GM18520 (cell line): ENCODE measurements at regions not wholly inside any gene's neighbourhood (a gene's known extent, or its start where the extent isn't known, plus 50 kb on each side); places are given as distances from the start of the nearest gene placed in this dataset.

ENCODE experiments used
- ATAC-seq: cut with Tn5 transposase; IDR thresholded peaks from one replicate; pipeline ENCODE4 v1.9.1; 2021; ENCODE audit not compliant: unreplicated experiment

DNA sequence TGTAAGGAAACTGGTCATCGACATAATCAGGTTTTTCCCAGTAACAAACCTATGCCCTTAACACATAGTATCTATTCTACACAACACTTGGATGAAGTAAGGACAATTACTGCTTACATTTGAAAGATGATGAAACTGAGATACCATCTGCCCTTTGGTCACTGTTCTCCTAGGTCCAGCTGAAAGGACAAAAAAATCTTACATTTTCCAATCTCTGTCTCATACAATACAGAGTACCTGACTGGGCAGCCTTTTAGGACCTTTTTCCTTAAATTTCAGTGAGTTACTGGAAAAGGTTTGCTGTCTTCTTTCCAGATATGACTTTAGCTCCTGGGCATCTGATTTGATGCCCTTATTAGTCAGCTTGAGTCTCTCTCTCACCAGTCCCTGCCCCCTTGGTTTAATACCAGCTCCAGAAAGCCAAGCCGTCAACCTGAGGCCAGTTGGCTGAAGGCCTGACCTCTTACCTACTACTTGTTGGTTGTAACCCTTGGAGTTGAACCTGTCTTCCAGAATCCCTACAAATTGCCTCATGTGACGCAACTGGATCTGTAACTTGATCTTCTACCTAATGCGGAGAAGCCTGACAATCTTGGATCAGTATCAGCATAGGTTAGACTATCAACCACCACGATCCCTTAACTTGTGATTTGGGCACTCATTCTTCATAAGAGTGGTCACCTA lies 355.3 kb upstream of the ZNF385D start:
- ATAC-seq, result no peak

DNA sequence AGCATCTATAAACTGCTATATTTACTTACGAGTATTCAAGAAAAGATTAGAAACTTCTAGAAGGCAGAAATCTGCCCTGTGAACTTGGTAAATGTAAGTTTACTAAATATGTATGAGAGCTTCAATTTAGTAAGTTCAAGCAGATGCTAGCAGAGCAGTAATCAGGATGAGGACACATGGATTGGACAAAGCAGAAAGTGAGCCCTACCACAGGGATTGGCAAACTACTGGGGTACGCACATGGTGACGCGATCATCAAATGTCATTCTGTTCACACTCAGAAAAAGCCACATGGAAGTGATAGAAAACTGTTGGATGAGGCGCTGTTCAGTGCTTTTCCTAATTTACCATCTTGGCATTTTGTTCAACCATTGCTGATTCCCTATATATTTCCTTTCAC lies 360.2 kb upstream of the ZNF385D start:
- ATAC-seq, result no peak

DNA sequence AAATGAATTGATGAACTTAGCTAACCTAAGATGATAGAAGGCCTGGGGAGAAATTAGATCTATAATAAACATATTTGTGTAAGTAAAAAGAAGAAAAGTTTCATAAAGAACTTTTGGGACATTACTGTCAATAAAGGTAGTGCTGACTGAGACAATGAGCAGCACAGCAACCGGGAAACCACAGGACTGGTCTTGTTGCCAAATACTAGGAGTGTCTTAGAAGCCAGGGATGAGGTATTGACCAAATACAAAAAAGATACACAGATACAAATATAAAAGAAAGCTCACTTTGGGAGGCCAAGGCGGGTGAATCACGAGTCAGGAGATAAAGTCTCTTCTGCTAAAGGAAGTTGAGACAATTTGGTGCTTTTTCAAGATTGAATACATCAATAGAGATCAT lies 362.4 kb upstream of the ZNF385D start:
- ATAC-seq, result no peak

DNA sequence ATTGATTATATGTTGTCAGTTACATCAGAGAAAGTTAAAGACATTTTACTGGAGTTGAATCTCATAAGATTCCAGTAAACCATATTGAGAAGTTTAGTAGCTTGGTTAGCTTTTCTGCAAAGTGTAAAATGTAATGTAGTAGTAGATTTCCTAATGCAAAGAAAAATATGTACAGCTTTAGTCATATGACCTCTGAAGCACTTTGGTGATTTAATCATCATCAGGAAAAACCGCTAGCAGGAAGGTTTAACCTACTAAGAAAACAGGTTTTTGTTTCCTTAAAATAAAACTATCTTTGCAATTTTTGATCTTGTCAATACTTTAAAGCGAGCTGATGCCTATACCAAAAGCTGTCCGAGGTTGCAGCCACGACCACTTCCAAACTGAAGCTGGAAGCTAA lies 364.6 kb upstream of the ZNF385D start:
- ATAC-seq, result no peak

DNA sequence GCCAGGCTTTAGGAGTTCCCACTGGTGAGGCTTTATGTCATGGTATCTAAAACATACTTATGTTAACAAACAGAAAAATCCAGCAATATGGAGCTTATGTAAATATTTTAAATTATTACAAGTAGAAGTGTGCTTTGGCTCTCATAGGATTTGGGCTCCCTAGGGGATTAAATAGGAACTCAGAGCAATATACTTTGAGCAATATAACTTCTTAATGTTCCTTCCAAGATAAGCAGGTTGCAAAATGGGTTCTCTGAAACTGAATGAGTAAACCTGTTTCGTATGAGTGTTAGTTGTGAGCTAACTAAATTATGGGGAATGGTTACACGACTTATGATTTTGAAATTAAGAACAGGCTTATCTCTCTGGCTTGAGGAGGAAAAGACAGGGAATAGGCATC lies 366.1 kb upstream of the ZNF385D start:
- ATAC-seq, result no peak

DNA sequence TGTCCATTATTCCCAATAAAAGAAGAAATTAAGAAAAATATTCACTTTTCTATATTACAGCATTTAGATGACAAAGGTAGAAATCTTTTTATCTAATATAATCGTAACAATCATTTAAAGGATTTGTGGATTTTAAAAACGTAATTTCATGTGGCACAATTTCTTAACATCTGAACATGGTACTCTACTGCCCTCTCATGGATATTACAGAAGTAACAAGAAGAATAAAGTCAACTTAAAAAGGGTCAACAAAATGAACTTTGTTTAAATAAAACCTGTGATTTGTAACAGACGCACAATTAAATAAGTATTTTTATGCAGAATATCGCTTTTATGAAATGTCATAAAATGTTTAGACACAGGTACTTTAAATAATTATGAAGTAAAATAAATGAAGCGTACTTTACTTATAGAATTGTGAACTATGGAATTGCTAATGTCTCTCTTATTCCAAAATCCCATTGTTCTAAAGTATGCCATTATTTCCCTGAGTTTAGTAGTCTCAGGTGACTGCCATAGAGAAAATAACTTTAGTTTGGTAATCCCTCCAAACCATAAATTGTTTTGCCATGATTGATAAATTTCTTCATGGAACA lies 366.8 kb upstream of the ZNF385D start:
- ATAC-seq, result no peak

DNA sequence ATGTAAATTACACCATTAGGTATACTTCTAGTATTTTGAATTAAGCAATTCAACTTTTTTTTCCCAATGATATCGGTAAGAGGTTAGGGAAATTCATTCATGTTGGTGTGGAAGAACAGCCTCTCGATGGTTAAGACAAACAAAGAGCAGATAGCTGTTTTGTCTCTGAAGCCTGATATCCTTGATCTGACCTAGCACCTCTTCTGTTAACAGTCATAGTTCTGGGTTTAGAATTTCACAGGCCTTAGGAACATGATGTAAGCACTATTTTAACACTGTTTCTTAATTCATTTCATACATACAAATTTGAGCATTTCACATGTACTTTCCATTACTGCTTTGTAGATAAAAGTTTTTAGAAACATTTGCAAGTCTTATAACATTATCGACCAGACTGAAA lies 367.5 kb upstream of the ZNF385D start:
- ATAC-seq, result no peak

DNA sequence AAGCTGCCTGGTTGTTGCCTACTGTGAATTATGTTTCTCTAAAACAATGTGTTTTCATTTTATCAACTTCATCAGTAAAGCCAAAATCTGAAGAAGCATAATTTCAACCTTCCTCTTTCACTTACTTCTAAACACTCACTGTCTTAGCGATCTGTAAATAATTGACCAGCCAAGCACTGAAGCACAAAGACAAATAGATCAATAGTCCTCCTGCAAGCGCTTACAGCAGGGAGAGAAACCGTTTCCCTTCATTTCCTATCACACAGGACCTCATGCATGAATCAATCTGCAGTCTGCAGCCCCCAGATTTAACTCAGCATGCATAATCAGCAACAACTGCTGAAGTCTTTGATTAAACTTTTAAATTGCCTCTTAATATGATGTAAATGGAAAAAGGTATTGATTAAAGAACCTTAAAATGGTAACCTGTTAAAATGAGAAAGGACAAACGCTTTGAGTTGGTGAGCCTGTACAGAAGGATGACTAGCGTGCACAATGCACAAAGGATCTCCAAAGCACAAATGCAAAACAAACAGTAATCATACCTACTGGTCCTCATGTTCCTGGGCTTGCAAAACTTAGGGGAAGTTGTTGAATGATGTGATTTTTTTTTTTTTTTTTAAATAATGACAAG lies 370.2 kb upstream of the ZNF385D start:
- ATAC-seq, result peak; percentile 60

DNA sequence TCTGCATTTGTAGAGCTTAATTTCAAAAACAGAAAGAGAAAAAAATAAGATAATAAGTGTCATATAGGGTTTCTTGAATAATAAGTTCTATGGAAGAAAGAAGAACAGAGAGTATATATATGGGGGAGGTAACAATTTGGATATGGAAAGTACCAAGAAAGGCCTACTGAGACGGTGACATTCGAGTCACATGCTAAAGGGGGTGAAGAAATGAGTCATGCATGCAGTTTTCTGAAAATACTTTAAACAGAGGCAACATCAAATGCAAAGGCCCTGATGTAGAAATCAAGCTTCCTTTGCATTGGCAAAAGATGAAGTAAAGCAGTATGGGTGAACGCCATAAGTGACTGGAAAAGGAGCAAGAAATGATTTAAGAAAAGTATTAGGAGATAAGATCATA lies 371.6 kb upstream of the ZNF385D start:
- ATAC-seq, result peak; percentile 82

DNA sequence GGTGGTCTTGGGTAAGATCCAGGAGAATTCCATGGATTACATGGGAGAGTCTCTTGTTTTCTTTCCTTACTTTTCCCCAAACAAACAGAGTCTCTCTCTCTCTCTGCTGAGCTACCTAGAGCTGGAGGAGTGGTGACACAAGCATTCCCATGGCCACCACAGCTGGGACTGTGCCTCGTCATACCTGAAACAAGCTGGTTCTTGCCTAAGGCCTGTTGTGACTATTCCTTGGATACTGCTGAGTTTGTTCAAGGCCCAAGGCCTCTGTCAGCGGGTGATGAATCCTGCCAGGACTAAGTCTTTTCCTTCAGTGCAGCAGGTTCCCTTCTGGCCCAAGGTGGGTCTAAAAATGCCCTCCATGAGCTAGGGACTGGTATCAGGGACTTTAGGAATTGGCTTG lies 378.1 kb upstream of the ZNF385D start:
- no peak for ATAC-seq

DNA sequence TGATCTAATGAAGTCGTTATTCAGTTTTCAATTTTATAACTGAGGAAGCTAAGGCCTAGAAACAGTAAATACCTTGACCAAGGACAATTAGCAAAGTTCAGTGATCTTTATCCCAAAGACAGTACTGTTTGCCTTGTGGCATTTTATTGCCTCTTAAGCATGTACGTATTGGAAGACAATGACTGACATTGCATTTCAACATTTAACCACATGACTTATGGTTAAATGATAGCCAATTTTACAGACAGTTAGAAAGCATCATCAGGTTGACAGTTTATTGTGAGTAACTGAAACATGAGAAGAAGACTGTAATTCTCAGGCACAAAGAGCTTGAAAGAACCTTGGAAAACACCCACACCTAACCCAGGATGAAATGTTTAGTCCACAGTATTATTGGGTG lies 390.8 kb upstream of the ZNF385D start:
- no peak for ATAC-seq

DNA sequence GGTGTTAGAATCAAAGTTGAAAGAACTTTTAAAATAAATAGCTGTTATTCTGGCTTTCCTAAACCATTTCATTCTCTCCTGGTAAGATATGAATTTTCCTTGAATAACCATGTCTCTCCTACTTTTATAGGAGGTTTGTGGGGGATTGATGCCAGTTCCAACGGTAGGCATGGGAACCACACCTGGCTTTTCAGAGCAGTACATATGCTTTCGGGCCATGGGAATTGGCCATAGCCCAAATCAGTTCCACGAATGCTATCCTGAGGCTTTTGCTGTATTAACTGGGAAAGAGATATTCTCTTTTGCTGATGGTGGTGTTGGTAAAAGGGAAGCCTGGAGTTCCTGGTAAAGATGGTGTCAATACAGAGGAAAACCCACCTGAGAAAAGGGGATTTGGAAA lies 396.2 kb upstream of the ZNF385D start:
- no peak for ATAC-seq

DNA sequence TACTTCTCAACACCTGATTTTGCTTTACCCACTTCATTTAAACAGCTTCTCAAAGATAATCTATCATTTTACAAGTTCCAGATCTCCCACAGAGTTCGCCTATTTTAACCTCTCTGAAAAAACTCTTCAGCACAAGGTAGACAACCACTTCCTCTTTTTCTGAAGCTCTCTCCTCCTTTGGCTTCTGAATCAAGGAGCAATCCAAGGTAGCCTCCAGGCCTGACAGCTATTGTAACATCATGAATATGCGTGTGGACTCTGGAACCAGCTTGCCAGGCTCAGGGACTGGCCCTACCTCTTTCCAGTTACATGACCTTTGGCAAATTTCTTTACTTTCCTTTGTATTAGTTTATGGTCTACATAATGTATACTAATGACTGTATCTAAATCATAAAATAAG lies 405.9 kb upstream of the ZNF385D start:
- ATAC-seq, result no peak

DNA sequence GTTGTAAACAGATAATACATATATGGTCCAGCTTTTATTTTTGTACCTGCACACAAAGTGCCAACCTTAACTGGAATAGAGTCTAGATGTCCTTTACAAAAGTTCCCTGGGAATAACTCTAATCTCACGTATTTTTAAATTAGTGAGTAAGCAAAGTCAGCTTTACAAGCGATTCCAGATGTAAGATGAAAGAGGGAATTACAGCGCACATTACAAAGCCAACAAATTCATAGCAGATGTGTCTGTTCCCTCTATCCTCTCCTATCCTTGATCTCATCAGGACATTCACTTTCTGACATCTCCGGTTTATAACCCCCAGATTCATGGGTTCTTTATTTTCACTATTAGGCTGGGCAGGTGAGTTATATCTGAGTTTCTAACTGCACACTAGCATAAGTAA lies 406.8 kb upstream of the ZNF385D start:
- no peak for ATAC-seq

DNA sequence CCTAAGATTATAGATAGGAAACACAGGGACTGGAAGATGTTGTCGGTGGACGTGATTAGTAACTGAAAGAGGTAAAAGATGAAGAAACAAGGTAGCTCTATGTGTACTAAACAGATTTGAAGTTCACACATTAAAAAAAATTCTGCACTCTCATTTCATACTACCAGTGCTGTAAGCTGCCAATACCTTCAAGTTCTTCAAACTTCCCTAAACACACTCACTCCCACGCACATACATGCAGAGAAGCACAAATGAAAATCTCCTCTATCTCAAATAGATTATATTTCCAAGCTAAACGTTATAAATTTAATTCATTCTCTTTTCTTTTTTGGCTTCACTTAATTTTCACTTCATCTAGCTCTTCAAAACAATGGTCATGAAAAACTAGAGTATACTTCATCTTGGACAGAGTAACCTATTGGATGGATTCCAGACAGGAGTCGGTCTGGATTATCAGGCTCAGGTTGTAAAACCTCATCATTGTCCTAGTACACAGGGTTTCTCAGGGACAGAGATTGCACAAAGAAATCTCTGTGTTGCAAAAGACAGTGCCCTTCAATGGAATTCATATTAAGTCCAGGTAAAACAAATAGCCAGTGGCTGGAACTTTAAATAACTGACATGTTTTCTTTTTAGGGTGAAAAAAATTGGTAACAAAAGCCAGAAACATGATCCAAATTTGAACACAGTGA lies 408.1 kb upstream of the ZNF385D start:
- ATAC-seq, result no peak

DNA sequence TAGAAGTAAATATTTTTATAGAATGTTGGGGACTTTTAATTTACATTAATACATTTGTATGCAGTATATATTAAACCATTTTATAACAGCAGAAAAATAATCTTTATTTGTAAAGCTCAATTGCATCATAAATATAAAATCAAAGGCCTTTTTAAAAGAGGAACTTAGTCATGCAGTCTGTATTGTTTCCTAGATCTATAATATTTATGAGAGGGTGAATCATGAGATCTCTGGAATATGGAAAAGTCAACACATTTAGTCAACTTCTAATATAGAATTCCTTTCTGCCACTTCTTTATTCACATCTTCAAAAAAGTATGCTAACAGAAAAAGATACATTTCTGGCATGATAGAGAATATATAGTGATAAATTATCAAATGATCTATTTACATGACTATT lies 410.3 kb upstream of the ZNF385D start:
- no peak for ATAC-seq

DNA sequence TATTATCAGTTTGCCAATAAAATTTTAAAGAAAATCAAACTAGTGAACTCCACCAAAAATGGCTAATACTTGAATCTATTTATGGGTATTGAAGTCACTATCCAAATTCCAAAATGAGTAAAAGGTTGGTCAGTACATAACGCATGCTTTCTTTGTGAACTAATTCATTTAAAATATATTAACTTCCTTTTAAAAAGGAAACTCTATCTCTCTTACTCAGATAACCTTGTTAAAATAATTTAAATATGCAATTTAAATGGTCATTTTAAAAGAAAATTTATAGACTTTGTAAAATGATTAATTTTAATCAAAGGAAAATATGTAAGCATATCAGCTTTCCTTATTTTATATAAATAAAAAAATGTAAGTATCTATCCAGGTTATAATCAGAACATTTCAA lies 419.4 kb upstream of the ZNF385D start:
- no peak for ATAC-seq

DNA sequence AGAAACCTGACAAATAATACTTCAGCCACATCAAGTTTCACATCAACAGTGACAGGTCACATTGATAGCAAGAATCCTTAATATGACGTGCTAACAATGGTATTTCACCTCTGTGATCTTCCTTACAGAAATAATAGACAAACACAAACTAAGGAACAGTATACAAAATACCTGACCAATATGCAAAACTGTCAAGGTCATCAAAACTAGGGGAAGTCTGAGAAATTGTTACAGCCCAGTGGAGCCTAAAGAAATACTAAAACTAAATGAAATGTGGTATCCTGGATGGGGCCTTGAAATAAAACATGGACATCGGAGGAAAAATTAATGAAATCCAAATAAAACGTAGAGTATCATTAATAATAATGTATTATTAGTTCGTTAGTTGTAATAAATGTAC lies 422.0 kb upstream of the ZNF385D start:
- no peak for ATAC-seq

DNA sequence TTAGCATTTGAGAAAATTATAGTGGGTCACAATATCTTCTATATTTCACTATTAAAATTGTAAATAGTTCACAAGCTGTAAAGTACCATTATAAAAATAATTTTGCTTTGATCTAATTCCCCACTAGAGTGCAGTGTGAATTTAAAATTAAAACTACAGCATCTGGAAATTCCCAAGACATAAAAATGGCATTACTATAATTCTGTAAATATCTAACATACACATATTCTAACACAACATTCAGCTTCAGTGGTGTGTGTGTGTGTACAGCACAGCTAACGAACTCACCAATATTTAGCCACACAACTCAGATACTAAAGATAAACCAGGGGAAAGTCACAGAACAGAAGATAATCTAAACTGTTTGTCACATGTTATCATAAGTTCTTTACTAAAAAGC lies 424.9 kb upstream of the ZNF385D start:
- no peak for ATAC-seq

DNA sequence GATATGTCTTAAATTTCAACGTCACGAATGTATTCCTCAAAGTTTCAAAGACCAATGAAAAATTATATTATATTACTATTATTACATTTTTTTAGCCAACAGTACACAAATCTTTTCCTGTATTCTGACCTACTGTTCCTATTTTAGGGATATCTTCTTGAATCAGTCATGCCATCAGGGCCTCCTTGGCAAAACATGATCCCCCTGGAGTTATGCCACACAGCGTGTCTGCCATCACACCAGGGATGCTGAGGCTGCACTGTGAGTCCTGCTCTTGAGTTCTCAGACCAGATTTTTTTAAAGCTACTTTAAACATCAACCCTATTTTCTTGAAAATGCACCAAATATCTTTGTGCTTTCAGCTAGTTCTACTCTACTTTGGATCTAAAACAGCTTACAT lies 425.9 kb upstream of the ZNF385D start:
- no peak for ATAC-seq

DNA sequence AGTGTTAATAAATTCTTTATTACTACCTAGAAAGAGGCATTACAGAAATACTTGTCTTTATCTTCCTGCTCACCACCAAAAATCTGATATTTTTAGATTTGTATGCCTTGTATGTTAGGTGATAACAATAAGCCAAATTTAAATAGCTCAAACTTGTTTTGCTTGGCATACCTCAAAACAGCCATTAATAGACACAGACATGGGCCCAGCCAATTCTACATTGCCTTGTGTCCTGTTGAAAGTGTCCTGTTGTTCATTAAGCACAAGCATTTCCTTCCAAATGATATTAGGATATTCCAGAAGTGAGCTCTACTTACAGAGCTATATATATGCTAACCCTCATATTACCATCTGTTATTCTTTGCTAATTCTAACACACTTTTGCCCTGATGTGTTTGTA lies 438.6 kb upstream of the ZNF385D start:
- no peak for ATAC-seq

DNA sequence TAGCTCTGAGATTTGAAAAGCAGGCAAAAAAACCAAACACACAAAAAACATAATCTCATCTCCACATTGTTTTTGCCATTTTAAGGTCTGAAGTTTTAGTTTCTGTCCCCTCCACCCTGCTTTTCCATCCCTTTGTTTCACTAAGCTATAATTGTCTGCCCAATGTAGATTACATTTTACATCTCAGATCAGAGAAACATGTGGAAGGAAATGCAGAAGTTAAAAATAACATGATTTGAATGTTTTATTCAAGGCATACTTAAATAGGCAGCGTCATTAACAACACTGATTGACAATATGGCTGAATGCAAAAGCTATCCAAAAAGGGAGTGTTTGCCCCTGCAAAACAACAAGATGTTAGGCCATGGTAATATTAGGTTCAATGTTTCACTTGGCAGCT lies 448.1 kb upstream of the ZNF385D start:
- ATAC-seq, result no peak
